ENCODE measurements at regions not wholly inside any gene's neighbourhood (a gene's known extent, or its start where the extent isn't known, plus 50 kb on each side); places are given as distances from the start of the nearest gene placed in this dataset.
"Not testable (repeated sequence)": the region's sequence is repeated elsewhere in the genome, so short reads cannot be mapped to it uniquely, and the experiment has no call there.

DNA sequence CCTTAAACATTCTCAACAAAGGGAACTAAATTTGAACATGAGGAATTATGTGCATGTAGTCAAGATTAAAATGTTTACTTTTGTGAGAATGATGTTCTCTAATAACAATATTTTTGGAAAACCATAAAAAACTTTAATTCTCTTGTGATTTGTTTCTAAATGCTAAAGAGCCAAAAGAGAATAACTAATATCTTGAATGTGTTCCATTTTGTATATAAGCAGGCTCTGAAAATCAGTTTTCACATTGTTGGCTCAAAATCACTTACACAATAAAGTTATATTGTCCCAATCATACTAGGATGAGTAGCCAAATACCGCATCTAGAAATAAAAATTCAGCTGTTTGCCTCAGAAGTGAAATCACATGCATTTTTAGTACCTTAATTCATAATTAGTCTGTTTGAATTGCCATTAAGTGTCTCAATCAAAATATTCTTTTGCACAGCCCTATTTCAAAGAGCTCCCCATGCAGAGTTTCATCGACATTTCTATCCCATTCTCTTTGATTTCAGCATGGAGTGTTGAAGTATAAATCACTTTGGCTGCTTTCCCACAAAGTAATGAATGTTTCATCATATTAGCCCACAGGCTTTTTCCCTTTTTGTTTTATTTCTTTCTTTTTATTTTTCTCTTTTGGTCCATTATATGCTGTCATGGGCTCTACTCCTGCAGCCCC, 420.3 kb upstream of the POM121L12 start:
- DNase-seq (ENCODE audit: low read depth in 1 of 2, low spot score in 1 of 2), result no peak

DNA sequence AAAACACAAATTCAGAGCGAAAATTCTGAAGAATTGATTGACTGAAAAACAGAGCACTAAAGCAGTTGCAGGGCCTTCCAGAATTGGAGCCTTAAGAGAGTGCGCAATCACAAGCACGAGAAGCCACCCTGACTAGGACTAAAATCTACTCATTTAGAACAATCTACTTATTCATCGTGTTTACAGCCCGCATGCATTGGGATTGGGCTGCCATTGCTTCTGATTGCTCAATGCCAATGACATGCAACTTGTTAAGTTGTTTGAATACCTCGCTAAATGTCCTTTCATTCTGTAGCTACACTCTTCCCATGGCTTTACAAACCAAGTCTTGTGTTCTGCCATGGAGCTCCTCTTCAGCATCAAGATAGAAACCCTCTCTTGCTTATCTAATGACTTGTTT, 425.9 kb upstream of the POM121L12 start:
- no peak for DNase-seq (ENCODE audit: low read depth in 1 of 2, low spot score in 1 of 2)

DNA sequence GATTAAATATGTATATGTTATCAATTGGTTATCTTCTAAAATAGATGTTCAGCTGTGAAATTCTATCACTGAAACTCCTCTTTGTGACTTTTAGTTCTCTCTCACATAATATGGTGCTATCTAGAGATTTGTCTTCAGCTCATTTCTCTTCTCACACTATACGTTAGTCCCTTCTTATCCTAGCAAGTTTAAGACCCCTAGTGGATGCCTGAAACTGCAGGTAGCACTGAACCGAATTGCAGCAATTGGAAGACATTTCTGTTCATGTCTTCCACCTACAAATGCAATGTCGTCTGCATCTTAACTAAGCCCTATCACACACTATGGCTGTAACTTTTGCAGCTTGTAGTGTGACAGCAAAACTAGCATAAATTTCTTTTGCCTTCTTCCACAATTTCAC, 442.7 kb upstream of the POM121L12 start:
- DNase-seq (ENCODE audit: low read depth in 1 of 2, low spot score in 1 of 2), result no peak

DNA sequence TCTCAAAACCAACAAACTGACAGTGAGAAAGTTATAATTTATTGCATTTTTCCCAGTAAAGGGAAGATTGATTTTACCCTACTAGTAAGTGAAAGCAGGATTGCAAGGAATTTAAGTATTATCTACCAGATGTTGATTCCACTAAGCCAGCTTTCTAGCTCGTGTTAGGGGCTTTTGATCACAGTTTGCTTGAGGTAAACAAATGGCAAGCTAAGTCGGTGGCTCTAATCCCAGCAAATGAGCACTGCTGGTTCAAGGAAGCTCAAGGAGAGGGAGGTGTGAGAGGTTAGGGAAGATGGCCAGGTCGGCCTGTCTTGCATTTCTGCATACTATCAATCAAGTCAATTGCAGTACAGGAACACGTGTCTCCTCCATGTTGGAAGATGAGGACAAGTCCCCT, 448.7 kb upstream of the POM121L12 start:
- no peak for DNase-seq (ENCODE audit: low read depth in 1 of 2, low spot score in 1 of 2)

DNA sequence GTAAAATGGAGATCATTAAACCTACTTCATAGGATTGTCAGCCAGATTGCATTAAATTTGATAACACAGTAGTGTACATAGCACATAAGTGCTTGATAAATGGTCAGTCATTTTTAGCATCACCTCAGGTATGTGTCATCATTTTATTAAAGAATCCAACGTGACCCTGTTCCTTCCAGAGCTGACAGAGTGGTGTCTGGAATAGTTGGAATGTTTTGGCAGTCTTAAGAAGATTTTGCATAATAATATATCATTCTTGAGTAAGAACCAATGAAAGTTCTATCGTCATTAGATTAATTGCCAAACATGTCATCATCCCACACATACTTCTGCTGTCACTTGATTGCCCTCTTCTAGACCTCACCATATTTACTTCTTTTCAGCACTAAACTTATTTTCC, 451.4 kb upstream of the POM121L12 start:
- DNase-seq (ENCODE audit: low read depth in 1 of 2, low spot score in 1 of 2), result no peak

DNA sequence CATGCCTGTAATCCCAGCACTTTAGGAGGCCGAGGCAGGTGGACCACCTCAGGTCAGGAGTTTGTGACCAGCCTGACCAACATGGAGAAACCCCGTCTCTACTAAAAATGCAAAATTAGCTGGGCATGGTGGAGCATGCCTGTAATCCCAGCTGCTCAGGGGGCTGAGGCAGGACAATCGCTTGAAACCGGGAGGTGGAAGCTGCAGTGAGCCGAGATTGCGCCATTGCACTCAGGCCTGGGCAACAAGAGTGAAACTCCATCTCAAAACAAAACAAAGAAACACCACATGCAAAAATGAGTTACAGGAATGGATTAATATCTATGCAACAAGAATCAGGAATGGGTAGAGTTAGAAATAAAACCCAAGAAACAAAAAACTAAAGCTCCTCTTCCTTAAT, 462.3 kb upstream of the POM121L12 start:
- not testable (repeated sequence) for DNase-seq (ENCODE audit: low read depth in 1 of 2, low spot score in 1 of 2)

DNA sequence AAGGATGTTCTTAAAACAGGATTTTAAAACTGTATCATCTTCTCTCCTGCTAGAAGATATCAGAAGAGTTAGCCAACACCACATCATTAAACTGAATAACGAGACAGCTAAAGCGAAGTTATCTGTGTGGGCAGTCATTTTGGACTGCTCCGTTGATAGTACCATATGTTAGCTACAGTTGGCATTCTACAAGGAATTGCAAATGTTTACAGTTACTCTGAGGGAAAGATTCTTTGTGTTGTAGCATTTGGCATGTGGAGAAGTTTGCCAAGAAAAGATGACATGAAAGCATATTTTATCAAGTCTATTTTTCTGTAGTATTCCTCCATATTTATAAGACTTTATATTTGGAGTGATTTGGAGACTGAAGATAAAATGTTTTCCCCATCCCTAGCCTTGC, 464.4 kb upstream of the POM121L12 start:
- no peak for DNase-seq (ENCODE audit: low read depth in 1 of 2, low spot score in 1 of 2)

DNA sequence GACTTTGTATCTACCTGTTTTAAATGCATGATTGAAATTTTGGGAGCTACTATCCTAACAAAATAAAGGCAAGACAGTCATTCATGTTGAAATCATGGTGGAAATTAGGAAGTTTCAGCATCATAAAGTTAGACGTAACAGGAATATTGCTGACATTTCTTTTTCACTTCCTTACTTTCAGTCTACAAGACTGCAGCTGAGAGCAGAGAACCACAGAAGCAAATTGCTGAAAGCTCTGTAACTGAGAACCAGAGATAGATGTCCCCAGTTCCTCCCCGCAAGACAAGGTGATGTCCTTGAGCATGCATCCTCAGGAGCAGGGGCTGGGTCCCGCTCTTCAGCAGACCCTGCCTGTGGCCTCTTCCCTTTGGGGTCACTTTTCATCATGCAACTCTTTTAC, 466.3 kb upstream of the POM121L12 start:
- no peak for DNase-seq (ENCODE audit: low read depth in 1 of 2, low spot score in 1 of 2)

DNA sequence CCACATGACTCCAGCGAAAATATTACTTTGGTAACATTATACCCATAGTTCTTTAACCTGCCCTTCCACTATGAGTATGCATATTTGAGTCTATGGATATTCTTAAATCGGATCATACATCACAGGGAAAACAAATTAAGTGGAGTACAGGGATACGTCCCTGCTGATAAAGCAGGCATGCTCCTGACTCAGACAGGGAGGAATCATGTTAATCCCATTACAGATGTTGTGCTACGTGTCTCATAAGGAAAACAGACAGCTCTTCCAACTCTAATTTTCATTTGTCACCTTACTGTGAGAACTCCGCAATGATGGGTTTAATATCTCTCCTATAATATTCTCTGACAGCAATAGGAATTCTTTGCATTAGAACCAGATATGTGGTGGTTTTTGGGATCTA, 469.5 kb upstream of the POM121L12 start:
- no peak for DNase-seq (ENCODE audit: low read depth in 1 of 2, low spot score in 1 of 2)

DNA sequence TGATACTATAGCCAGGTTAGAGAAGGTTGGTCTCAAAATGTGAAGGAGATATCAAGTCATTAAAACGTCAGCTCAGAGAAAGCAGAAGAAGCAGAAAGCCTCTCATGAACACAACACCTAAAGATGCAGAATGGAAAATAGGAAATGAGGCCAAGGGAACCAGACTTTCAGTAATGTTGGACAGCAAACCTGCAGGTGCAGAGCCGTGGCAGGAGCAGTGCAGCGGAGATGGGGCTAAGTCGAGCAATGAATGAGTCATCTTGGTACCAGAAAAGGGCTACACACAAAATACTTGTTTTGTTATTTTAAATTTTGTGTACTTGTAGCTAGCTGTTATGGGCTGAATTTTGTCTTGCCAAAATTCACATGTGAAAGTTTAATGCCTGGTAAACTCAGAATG, 479.6 kb upstream of the POM121L12 start:
- no peak for DNase-seq (ENCODE audit: low read depth in 1 of 2, low spot score in 1 of 2)

DNA sequence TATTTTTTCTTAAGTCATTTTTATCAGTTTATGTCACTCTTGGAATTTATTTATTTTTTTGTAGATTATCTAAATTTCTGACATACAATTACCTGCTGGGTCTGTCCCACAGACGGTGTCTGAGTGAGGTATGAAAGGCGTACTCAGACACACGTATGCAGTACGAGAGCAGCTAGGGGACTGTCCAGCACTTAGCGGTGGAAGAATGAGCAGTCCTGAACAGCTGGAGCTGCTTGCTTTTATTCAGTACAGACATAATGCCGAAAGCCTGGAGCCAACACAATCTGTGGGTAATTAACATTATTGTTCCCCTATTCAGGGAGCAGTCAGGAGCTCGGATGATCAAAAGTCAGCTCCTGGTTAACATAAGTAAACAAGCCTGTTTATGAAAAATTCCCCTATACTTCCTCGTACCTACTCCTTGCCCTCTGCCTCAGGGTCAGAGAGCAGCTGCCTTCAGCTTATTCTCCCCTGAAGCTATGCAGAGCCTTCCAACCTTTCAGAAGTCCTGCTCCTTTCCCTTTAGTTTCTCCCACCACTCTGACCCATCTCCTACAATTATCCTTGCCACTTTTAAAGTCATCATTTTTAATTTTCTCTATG, 488.0 kb upstream of the POM121L12 start:
- no peak for DNase-seq (ENCODE audit: low read depth in 1 of 2, low spot score in 1 of 2)

DNA sequence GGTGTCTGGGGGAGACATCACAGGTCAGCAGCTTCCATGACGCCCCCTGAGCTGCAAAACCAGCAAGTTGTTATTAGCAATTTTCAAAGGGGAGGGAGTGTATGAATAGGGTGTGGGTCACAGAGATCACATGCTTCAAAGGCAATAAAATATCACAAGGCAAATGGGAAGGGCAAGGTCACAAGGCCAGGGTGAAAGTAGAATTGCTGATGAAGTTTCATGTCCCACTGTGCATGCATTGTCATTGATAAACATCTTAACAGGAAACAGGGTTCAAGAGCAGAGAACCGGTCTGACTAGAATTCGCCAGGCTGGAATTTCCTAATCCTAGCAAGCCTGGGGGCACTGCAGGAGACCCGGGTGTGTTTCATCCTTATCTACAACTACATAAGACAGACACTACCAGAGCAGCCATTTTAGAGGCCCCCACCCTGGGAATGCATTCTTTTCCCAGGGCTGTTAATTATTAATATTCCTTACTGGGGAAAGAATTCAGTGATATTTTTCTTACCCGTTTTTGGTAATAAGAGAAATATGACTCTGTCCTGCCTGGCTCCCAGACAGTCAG, 494.2 kb upstream of the POM121L12 start:
- not testable (repeated sequence) for DNase-seq (ENCODE audit: low read depth in 1 of 2, low spot score in 1 of 2)

DNA sequence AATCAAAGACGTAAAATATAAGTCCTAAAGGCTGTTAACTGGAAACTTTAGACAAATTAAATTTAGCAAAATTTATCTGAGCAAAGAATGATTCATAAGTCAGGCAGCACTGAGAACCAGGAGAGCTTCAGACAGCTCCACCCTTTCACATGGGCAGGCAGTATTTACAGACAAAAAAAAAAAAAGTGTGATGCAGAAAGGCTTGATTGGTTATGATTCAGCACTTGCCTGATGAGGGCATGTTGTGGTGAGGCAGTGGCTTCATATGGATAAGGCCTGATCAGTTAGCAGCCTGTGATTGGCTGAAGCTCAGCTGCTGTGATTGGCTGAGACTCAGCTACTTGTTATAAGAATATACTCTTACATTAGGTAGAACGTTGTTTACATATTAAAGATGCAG, 495.4 kb upstream of the POM121L12 start:
- DNase-seq (ENCODE audit: low read depth in 1 of 2, low spot score in 1 of 2), result no peak

DNA sequence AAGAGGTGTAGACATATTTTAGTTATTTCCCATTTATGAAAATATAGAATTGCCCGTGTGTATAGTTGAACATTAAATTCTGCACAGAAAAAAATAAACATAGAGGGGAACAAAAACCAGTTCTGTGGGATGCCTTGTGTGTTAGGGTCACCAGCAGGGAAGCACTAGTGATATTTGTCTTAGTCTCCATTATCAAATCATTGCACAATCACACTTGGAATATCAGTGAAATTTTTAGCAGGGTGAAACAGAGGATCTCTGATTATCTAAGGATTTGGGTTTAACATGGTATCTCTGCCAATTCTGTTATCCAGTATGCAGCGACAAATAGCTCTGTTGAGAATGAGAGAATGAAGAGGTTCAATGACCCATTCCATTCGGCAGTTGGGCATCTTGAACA, 496.0 kb upstream of the POM121L12 start:
- no peak for DNase-seq (ENCODE audit: low read depth in 1 of 2, low spot score in 1 of 2)

DNA sequence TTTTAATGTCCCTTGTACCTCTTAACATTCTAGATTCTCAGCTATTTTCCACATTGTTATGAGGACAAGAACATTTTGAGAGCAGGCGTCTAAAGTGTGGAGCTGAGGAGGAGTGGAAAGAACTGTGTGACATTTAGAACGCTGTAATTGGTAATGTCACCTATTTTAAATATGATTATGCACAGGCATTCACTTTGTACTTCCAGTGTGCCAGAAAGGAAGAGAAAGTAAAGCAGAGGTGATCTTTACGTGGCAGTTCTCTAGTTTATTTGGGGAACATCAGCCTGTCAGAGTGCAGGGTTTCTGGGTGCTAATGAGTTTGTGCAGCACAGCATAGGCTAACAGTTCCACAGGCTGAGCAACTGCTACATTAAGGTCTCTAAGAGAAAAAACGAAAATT, 498.4 kb upstream of the POM121L12 start:
- DNase-seq (ENCODE audit: low read depth in 1 of 2, low spot score in 1 of 2), result no peak

DNA sequence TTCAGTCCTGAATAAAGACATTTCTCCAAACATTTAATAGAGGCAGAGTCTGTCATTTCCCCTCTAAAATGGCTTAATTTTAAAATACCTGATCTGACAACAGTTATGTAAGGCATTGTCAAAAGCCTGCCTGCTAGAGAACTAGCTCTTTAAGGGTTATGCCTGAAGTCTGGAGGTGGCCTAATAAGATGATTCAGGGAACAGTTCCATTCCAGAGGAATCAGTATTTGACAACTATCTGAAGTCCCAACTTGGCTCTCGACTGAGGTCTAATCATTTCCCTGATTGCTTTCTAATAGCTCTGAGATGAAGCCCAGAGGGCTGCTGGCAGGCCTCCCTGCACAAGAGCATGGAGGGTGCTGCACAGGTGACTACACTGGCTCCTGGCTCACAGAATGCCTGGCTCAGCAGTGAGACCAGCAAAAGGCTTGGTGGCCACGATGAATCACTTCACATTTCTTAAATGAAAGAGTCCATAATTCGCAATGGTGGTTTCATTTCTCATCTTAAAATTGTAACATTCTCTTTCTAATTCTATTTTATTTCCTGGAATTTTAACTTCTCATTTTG, 509.6 kb upstream of the POM121L12 start:
- DNase-seq (ENCODE audit: low read depth in 1 of 2, low spot score in 1 of 2), result no peak

DNA sequence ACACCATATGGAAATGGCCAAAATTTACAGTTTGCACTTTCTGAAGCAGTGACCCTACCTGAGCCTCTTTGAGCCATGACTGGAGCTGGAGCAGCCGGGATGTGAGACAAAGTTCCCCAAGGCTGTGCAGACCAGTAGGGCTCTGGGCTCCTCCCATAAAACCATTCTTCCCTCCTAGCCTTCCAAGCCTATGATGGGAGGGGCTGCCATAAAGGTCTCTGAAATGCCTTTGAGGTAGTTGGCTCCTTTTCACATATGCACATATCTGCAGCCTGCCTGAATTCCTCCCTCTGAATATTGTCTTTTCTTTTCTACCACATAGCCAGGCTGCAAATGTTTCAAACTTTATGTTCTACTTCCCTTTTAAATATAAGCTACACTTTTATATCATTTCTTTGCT, 516.6 kb upstream of the POM121L12 start:
- no peak for DNase-seq (ENCODE audit: low read depth in 1 of 2, low spot score in 1 of 2)

DNA sequence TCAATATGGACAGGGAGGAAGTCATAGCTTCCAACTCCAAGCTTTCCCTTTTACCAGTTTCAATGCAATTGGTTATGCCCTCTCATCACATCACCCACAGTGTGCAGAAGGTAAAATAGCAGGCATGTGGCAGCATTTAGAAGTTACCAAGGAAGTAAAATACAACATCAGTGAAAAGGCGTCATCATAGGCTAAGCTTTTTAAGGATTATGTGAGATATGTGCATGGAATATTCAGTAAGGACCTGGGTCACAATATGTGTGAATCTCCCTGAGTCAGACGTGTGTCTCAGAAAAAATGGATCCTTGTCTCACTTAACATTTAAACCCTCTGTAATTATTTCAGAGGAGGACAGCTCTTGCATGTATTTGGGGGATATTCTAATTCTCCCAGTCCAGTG, 522.8 kb upstream of the POM121L12 start:
- no peak for DNase-seq (ENCODE audit: low read depth in 1 of 2, low spot score in 1 of 2)

DNA sequence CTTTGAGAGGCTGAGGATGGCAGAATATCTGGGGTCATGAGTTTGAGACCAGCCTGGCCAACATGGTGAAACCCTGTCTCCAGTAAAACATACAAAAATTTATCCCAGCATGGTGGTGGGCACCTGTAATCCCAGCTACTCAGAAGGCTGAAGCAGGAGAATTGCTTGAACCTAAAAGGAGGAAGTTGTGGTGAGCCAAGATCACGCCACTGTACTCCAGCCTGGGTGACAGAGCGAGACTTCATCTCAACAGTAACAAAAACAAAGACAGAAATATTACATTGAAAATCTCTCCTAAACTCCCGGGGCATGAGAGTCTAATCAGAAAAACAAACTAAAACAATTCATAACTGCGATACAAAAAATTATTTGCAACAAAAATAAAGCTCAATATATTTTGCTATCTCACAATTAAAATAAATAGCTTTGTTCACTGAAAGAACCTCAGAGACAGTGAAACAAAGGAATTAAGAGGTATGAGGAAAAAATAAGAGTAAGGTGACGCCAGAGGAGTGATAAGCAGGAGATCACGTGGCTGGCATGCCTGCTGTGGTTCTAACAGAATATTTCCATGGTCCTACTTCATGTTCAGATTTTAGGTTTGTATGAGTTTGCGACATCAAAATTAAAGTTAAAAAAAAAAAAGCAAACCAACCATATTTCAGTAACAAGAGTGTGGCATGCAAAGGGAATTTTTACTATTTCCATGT, 527.7 kb upstream of the POM121L12 start:
- DNase-seq (ENCODE audit: low read depth in 1 of 2, low spot score in 1 of 2), result no peak

DNA sequence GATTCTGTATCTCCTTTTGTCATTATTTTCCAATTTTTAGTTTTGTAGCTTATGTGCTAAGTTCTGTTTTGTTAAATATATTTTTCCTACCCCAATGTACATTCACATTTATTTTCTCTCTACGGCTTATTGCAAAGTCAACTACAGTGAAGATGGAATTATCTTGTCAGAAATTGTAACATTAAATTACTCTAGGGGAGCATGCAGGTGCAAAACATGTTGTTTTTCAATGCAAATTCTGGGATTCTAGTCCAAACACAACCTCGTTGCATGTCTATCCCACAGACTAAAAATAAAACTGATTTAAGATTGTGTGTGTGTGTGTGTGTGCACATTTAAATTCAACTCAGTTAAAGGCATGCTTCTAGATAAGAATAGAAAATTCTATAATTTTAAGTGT, 529.1 kb upstream of the POM121L12 start:
- DNase-seq (ENCODE audit: low read depth in 1 of 2, low spot score in 1 of 2), result no peak

DNA sequence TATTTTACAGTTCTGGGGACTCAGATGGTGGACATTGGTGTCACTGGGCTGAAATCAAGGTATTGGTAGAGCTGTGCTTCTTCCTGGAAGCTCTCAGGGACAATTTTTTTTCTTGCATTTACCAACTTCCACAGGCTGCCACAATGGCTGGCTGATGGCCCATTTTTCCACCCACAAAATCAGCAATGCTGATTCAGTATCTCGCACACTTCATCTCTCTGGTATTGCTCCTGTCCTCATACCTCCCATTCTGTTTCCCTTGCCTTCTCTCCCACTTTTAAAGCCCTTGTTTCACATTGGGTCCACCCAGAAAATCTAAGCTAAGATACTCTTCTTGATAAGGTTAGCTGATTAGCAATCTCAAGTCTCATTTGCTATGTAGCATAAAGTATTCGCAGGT, 530.9 kb upstream of the POM121L12 start:
- DNase-seq (ENCODE audit: low read depth in 1 of 2, low spot score in 1 of 2), result no peak

DNA sequence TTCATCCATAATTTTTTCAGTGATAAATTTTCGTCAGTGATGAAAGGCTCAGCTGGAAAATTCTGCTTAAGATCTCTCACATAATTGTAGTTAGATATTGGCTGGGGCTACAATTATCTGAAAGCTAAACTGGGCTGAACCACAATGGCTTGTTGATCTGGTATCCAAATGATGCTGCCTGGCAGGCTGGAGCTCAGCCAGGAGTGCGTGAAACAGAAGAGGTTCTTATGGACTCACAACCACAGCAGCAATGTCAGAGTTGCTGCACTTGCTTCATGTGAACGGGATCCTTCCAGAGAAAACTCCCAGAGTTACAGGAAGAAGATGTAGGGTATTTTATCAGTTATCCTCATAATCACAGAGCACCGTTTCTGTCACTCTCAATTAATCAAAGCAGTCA, 533.2 kb upstream of the POM121L12 start:
- DNase-seq (ENCODE audit: low read depth in 1 of 2, low spot score in 1 of 2), result no peak
